ENCODE measurements at regions not wholly inside any gene's neighbourhood (a gene's known extent, or its start where the extent isn't known, plus 50 kb on each side); places are given as distances from the start of the nearest gene placed in this dataset.

- Histone ChIP-seq H4K20me1 (ENCODE audit: control insufficient read depth, insufficient read depth) (no peaks in the 10 kb centered on the region), H3K4me2 (ENCODE audit: control insufficient read depth, insufficient read depth) (no peak overlapping the region), H3K9me3 (replicated peaks; ENCODE audit: control insufficient read depth, insufficient read depth, low read length) (no peaks in the 10 kb centered on the region; the same call in 2 of the 3 replicates), H3K9ac (ENCODE audit: control insufficient read depth, insufficient read depth, low read length) (no peak overlapping the region), H3K27ac (ENCODE audit: control insufficient read depth, insufficient read depth) (no peak overlapping the region), H3K4me1 (ENCODE audit: control insufficient read depth, insufficient read depth, low read length) (no peaks in the 10 kb centered on the region), H3K79me2 (ENCODE audit: control insufficient read depth, insufficient read depth, low read length) (no peaks in the 10 kb centered on the region), H3K4me3 (no peak overlapping the region), H3K27me3 (replicated peaks in 1 of 2; ENCODE audit: control insufficient read depth in 2 of 2, insufficient read depth in 2 of 2, low read length in 1 of 2) (no peaks in the 10 kb centered on the region), H3K36me3 (ENCODE audit: control insufficient read depth in 2 of 2, insufficient read depth in 2 of 2, low read length in 1 of 2) (no peaks in the 10 kb centered on the region), H2AFZ (ENCODE audit: control insufficient read depth, low read depth, low read length) (no peak overlapping the region)
- TF ChIP-seq PAX8 (IDR thresholded peaks at IDR 0.05) = no peak
- no peak for TF ChIP-seq CEBPB (IDR thresholded peaks at IDR 0.05; ENCODE audit: borderline replicate concordance in 1 of 2, low read depth in 2 of 2, low read length in 2 of 2)
- TF ChIP-seq E2F4 (IDR thresholded peaks at IDR 0.05; ENCODE audit: low read depth, low read length) = no peak
- TF ChIP-seq SPI1 (IDR thresholded peaks at IDR 0.05; ENCODE audit: borderline replicate concordance, insufficient read depth, low read depth, low read length) = no peak
- no peak for TF ChIP-seq NR2C2 (IDR thresholded peaks at IDR 0.05; ENCODE audit: borderline replicate concordance, control insufficient read depth, insufficient read length, low read depth)
- TF ChIP-seq CBX5 (IDR thresholded peaks at IDR 0.05; ENCODE audit: low read depth) = no peak
- no peak for TF ChIP-seq ZNF217 (IDR thresholded peaks at IDR 0.05)
- TF ChIP-seq MEF2A (IDR thresholded peaks at IDR 0.05; ENCODE audit: insufficient read depth, low read depth, low read length) = no peak
- no peak for TF ChIP-seq FOXM1 (IDR thresholded peaks at IDR 0.05; ENCODE audit: low read depth, low read length)
- no peak for TF ChIP-seq ASH2L (IDR thresholded peaks at IDR 0.05; ENCODE audit: borderline replicate concordance, low read depth)
- ChIA-PET SMC1A (ENCODE audit: uncharacterized antibody, unreplicated experiment) (no interaction called here), CTCF (no interaction called here), RAD21 (ENCODE audit: unreplicated experiment) (no interaction called here), POLR2A (no interaction called here)
- in situ Hi-C loops (cut with MboI) = no loop called here
- FAIRE-seq = no peak
- no peak for DNase-seq (ENCODE audit: low read depth, low spot score)
- intact Hi-C loops (cut with micrococcal nuclease; ENCODE audit: unreplicated experiment) = no loop called here
- ATAC-seq = no peak
- no TSS peak for BruUV-seq (replicated peaks)
- WGBS (ENCODE audit: insufficient coverage, insufficient replicate concordance, low lambda C conversion rate, missing lambda C conversion rate) = 34% methylated on average over 4 of the region's 4 CpGs
Measured at GRCh38 chr10:8173243-8173865, 118.9 kb downstream of the GATA3 start.
